ENCODE measurements at regions not wholly inside any gene's neighbourhood (a gene's known extent, or its start where the extent isn't known, plus 50 kb on each side); places are given as distances from the start of the nearest gene placed in this dataset.

DNA sequence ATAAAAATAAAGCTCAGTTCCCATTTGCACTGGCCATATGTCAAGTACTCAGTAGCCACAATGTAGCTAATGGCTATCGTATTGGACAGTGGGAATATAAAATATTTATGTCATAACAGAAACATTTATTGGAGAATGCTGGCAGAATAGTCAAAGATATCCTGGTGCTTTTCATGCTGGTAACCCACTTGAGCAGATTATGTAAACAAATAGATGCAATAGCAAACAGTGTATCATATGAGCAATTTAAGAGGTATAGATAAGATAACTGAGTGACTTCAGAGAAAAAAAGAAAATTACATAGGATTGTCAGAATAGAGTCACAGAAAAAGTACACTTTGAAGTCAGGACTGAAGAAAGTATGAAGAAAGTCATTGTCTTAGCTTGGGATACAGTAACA lies 426.6 kb downstream of the NDFIP2 start:
- TF ChIP-seq, protein P1, sequence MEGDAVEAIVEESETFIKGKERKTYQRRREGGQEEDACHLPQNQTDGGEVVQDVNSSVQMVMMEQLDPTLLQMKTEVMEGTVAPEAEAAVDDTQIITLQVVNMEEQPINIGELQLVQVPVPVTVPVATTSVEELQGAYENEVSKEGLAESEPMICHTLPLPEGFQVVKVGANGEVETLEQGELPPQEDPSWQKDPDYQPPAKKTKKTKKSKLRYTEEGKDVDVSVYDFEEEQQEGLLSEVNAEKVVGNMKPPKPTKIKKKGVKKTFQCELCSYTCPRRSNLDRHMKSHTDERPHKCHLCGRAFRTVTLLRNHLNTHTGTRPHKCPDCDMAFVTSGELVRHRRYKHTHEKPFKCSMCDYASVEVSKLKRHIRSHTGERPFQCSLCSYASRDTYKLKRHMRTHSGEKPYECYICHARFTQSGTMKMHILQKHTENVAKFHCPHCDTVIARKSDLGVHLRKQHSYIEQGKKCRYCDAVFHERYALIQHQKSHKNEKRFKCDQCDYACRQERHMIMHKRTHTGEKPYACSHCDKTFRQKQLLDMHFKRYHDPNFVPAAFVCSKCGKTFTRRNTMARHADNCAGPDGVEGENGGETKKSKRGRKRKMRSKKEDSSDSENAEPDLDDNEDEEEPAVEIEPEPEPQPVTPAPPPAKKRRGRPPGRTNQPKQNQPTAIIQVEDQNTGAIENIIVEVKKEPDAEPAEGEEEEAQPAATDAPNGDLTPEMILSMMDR (conservative IDR thresholded peaks at IDR 0.05), result no peak
- no peak for TF ChIP-seq ZFX (IDR thresholded peaks at IDR 0.05)
- no peak overlapping the region for H3K27ac ChIP-seq

DNA sequence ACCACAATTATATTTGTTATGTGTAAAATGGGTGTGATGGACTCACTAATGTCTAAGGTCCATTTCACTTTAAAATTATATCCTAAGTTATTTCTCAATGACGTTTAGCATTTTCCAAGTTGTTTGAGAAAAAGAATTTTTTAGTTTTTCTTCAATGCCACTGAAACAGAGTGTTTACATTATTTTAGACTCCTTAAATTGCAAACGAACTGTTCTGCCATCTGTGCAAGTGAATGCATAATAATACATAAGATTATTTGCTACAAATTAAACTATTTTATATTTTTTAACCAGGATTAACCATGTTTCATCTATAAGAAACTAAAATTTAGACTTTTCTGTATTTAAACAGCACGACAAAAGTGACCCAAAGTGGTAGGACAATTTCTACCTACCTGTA lies 425.4 kb downstream of the NDFIP2 start:
- TF ChIP-seq ZFX (IDR thresholded peaks at IDR 0.05), result no peak
- TF ChIP-seq, protein P1 (conservative IDR thresholded peaks at IDR 0.05), result no peak
- H3K27ac ChIP-seq, result no peak overlapping the region

DNA sequence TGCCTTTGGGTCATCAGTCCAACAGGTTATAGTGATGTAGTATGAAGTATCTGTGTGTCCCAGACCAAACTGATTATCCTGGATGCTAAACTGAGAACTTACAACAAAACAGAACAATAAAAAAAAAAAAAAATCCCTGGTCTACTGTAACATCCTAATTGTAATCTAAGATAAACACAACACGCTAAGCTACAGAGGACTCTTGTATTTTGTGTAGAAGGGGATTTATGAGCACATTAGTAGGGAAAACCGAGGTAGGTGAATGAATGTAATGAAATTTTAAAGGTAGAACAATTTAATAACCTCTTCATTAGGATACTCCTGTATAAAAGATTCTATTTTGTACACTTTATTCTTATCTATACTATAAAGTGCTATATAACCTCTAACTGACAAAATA lies 424.1 kb downstream of the NDFIP2 start:
- no peak for TF ChIP-seq ZFX (IDR thresholded peaks at IDR 0.05)
- TF ChIP-seq, protein P1 (conservative IDR thresholded peaks at IDR 0.05), result no peak
- no peak overlapping the region for H3K27ac ChIP-seq

DNA sequence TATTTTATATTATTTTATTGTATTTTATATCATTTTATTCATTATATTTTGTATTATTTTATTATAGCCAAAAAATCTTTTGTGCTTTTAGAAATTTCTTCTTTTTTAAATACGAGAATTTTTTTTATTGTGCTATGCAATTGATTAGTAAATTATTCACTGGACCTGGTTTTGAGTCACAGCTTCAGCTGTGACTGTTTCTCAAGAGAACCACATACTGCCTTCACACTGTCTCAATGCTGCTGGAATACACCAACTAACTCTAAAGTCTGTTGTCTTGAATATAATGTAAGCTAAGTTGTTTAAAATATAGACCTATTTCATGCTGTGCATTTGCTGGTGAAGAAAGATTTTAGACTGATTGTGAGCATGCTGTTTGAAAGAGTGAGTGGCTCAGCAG lies 423.6 kb downstream of the NDFIP2 start:
- TF ChIP-seq, protein P1 (conservative IDR thresholded peaks at IDR 0.05), result no peak
- TF ChIP-seq ZFX (IDR thresholded peaks at IDR 0.05), result no peak
- H3K27ac ChIP-seq, result no peak overlapping the region

DNA sequence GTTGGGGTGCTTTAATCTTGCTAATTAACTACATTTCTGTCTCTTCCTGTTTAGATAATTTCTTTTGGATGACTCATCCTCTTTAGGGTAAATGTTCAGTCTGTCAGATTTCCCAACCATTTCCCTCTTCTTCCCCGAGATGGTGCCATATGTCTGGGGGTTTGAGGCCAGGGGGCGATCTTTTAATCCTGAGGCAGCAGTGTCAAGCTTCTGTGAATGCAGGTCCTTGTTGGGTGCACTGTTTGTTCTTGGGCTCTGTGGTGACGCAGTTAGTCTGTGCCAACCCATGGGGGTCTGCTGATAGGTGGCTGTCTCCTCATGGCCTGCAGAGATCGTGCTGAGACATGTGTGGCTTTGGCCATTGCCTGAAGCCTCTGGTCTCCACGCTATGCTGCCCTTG lies 420.4 kb downstream of the NDFIP2 start:
- TF ChIP-seq ZFX (IDR thresholded peaks at IDR 0.05), result no peak
- TF ChIP-seq, protein P1 (conservative IDR thresholded peaks at IDR 0.05), result no peak
- H3K27ac ChIP-seq, result no peak overlapping the region

DNA sequence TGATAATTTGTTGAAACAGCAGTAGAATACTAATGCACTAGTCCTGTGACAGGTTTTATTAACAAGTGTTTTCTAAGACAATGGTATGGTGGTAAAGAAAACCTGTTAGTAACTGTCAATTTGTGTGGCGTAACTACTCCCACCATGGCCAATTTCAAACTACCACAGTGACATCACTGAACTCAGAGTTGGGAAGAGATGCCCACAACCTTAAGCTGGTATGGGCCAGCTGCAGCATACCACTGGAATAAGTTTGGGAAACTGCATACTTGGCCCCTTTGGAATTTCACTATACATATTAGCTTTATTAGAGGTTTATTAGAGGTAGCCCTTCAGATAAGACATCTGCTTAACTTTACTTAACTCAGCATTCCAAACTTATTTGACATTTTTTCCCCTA lies 419.4 kb downstream of the NDFIP2 start:
- TF ChIP-seq, protein P1 (conservative IDR thresholded peaks at IDR 0.05), result no peak
- TF ChIP-seq ZFX (IDR thresholded peaks at IDR 0.05), result no peak
- no peak overlapping the region for H3K27ac ChIP-seq

DNA sequence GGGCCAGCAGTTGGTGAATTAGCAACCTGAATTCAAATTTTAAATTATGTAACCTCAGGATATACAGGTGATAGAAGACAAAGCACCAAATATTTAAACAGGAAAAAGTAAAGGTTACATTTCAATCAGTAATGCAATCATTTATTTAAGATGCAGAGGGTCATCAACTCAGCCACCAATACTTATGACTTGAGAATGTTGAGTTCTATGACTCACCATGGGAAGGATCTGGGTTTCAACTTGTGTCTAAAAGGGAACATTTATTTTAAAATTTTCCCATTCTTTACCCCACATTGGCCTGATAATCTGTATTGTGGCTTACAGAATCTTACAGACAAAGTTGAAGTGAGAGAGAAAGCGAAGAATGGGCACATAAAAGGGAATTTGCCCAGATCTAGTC lies 418.0 kb downstream of the NDFIP2 start:
- TF ChIP-seq ZFX (IDR thresholded peaks at IDR 0.05), result no peak
- TF ChIP-seq, protein P1 (conservative IDR thresholded peaks at IDR 0.05), result no peak

More for the DNA sequence above, 418.0 kb downstream of the NDFIP2 start:
- no peak overlapping the region for H3K27ac ChIP-seq
